Fibroblast of lung (primary cell): ENCODE measurements at regions not wholly inside any gene's neighbourhood (a gene's known extent, or its start where the extent isn't known, plus 50 kb on each side); places are given as distances from the start of the nearest gene placed in this dataset.
A peak's percentile ranks its signal among the peaks of the same experiment; 100 is the strongest.

Experiments
- DNase-seq, 2 donors: peaks; one replicate each; pipeline versions ENCODE4 v3.0.0 to v3.0.0-alpha.2; 2010; ENCODE audit warnings: low read depth in 2 of 2
- H2AFZ ChIP-seq: 2 replicates; pipeline ENCODE4 v1.5.1; 2012; ENCODE audit warnings: low read length, control low read depth, inconsistent platforms
- H3K27ac ChIP-seq: 2 replicates; pipeline ENCODE4 v1.5.1; 2011; ENCODE audit warnings: low read length, control low read depth; ENCODE audit not compliant: insufficient read depth
- H3K27me3 ChIP-seq: 2 replicates; pipeline ENCODE4 v1.5.1; 2011; ENCODE audit warnings: mild to moderate bottlenecking, low read length; ENCODE audit not compliant: control insufficient read depth, insufficient read depth
- H3K36me3 ChIP-seq: 2 replicates; pipeline ENCODE4 v1.5.1; 2011; ENCODE audit warnings: low read length; ENCODE audit not compliant: control insufficient read depth, insufficient read depth
- H3K4me1 ChIP-seq: 2 replicates; pipeline ENCODE4 v1.5.1; 2011; ENCODE audit warnings: low read length; ENCODE audit not compliant: control insufficient read depth, insufficient read depth; ENCODE audit errors: extremely low read depth
- H3K4me2 ChIP-seq: 2 replicates; pipeline ENCODE4 v1.5.1; 2011; ENCODE audit warnings: low read length, control low read depth; ENCODE audit not compliant: insufficient read depth; ENCODE audit errors: extremely low read depth
- H3K4me3 ChIP-seq, 4 experiments: fragments of 200-600 bp in 1 of 4; sonication (generic) in 1 of 4; replicated peaks in 1 of 4; 2 replicates each; pipeline ENCODE4 v1.5.1; 2011 to 2016; ENCODE audit warnings: low read length in 4 of 4, low read depth in 3 of 4, mild to moderate bottlenecking in 3 of 4, control low read depth in 2 of 4, inconsistent platforms in 1 of 4, mixed read lengths in 1 of 4; ENCODE audit not compliant: insufficient read depth in 1 of 4; ENCODE audit errors: control extremely low read depth in 1 of 4
- H3K79me2 ChIP-seq: 2 replicates; pipeline ENCODE4 v1.5.1; 2012; ENCODE audit warnings: mild to moderate bottlenecking, low read length, inconsistent platforms; ENCODE audit not compliant: control insufficient read depth, insufficient read depth
- H3K9ac ChIP-seq: 2 replicates; pipeline ENCODE4 v1.5.1; 2011; ENCODE audit warnings: mild to moderate bottlenecking, low read length, control low read depth; ENCODE audit not compliant: insufficient read depth
- H3K9me3 ChIP-seq: 2 replicates; pipeline ENCODE4 v1.5.1; 2012; ENCODE audit warnings: low read depth, low read length; ENCODE audit not compliant: control insufficient read depth, insufficient read depth
- H4K20me1 ChIP-seq: 2 replicates; pipeline ENCODE4 v1.5.1; 2011; ENCODE audit warnings: low read length; ENCODE audit not compliant: control insufficient read depth, insufficient read depth; ENCODE audit errors: extremely low read depth
- CTCF ChIP-seq, 2 donors: IDR thresholded peaks in 1 of 2; conservative IDR thresholded peaks in 1 of 2; 1 replicate in 1 of 2; 2 replicates in 1 of 2; pipeline ENCODE4 v1.5.1; 2011 to 2012; ENCODE audit warnings: low read length in 2 of 2, control low read depth in 1 of 2, inconsistent platforms in 1 of 2, low read depth in 1 of 2, mild to moderate bottlenecking in 1 of 2
- EZH2 ChIP-seq: IDR thresholded peaks from 2 replicates; pipeline ENCODE4 v1.5.1; 2012; ENCODE audit warnings: low read length, control low read depth, mild to moderate bottlenecking; ENCODE audit errors: missing control alignments

GRCh38 chr10:75302029-75302428 lies 66.3 kb upstream of the COMTD1 start:
- no peak for DNase-seq
- no peak overlapping the region for H3K9ac ChIP-seq
- peaks cover 3% of the 10 kb centered on the region for H3K27me3 ChIP-seq
- H3K9me3 ChIP-seq: no peaks in the 10 kb centered on the region
- no peak overlapping the region for H3K4me2 ChIP-seq
- H3K27ac ChIP-seq: no peak overlapping the region
- no peaks in the 10 kb centered on the region for H4K20me1 ChIP-seq
- H3K36me3 ChIP-seq: no peaks in the 10 kb centered on the region
- H3K79me2 ChIP-seq: no peaks in the 10 kb centered on the region
- no peak overlapping the region for H3K4me3 ChIP-seq
- H2AFZ ChIP-seq: no peak overlapping the region
- no peaks in the 10 kb centered on the region for H3K4me1 ChIP-seq
- no peak for TF ChIP-seq EZH2
- no peak for TF ChIP-seq CTCF (conservative IDR thresholded peaks at IDR 0.05 in 1 of 2, IDR thresholded peaks at IDR 0.05 in 1 of 2; ENCODE audit: low read depth in 1 of 2, low read length in 2 of 2)

- TF ChIP-seq CTCF (conservative IDR thresholded peaks at IDR 0.05 in 1 of 2, IDR thresholded peaks at IDR 0.05 in 1 of 2; ENCODE audit: low read depth in 1 of 2, low read length in 2 of 2) (no peak), EZH2 (no peak)
- no peak for DNase-seq
- no peak overlapping the region for H2AFZ ChIP-seq
- H3K9me3 ChIP-seq: no peaks in the 10 kb centered on the region
- H3K27ac ChIP-seq: no peak overlapping the region
- no peak overlapping the region for H3K4me3 ChIP-seq
- H4K20me1 ChIP-seq: no peaks in the 10 kb centered on the region
- no peaks in the 10 kb centered on the region for H3K36me3 ChIP-seq
- peaks cover 14% of the 10 kb centered on the region for H3K4me1 ChIP-seq
- H3K79me2 ChIP-seq: no peaks in the 10 kb centered on the region
- H3K27me3 ChIP-seq: peaks cover 28% of the 10 kb centered on the region
- H3K4me2 ChIP-seq: no peak overlapping the region
- no peak overlapping the region for H3K9ac ChIP-seq
Measured at GRCh38 chr10:75297021-75297599, 61.4 kb upstream of the COMTD1 start.

GRCh38 chr10:75295868-75296441 lies 60.2 kb upstream of the COMTD1 start:
- Histone ChIP-seq H3K36me3 (no peaks in the 10 kb centered on the region), H3K9ac (peak overlapping the region; percentile 34), H3K27me3 (peaks cover 40% of the 10 kb centered on the region), H3K79me2 (no peaks in the 10 kb centered on the region), H3K27ac (no peak overlapping the region), H3K4me1 (peaks cover 14% of the 10 kb centered on the region), H2AFZ (no peak overlapping the region), H4K20me1 (no peaks in the 10 kb centered on the region), H3K9me3 (no peaks in the 10 kb centered on the region), H3K4me2 (peak overlapping the region; percentile 86), H3K4me3 (peak overlapping the region; percentile 33 to 65 (median 48))
- peak; percentile 25 to 40 for DNase-seq
- TF ChIP-seq CTCF (conservative IDR thresholded peaks at IDR 0.05 in 1 of 2, IDR thresholded peaks at IDR 0.05 in 1 of 2; ENCODE audit: low read depth in 1 of 2, low read length in 2 of 2) (no peak), EZH2 (no peak)
